Hepatocyte (in vitro differentiated cells): ENCODE measurements at regions not wholly inside any gene's neighbourhood (a gene's known extent, or its start where the extent isn't known, plus 50 kb on each side); places are given as distances from the start of the nearest gene placed in this dataset.

ENCODE experiments used
- EZH2 ChIP-seq: fragments of 200-600 bp; sonication (generic); IDR thresholded peaks from 2 replicates; pipeline ENCODE4 v1.6.1; 2016; ENCODE audit warnings: antibody characterized with exemption, mild to moderate bottlenecking, borderline replicate concordance
- EZH2phosphoT487 ChIP-seq: fragments of 200-600 bp; sonication (generic); IDR thresholded peaks from one replicate; pipeline ENCODE4 v1.6.1; 2018; ENCODE audit warnings: antibody characterized with exemption, mild to moderate bottlenecking, low read depth, moderate library complexity; ENCODE audit not compliant: unreplicated experiment, severe bottlenecking
- TF ChIP-seq, protein P1 (sequence below): fragments of 200-600 bp; sonication (generic); IDR thresholded peaks from 2 replicates; pipeline ENCODE4 v1.5.1; 2016; ENCODE audit warnings: antibody characterized with exemption, mild to moderate bottlenecking; ENCODE audit not compliant: poor library complexity

DNA sequence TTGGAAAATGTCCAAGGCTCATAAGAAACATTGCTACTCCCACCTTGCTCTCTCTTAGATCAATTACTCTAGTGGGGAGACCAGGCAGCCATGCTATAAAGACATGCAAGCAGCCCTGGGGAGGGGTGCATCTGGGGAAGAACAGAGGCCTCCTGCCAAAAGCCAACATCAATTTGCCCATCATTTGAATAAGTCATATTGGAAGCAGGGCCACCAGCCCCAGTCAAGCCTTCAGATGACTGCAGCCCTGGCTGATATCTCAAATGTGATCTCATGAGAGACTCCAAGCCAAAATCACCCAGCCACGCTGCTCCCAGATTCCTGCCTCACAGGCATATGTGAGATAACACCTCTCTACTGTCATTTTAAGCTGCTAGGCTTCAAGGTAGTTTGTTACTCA is 157.5 kb upstream of the PDE1C start:
- TF ChIP-seq, protein P1, sequence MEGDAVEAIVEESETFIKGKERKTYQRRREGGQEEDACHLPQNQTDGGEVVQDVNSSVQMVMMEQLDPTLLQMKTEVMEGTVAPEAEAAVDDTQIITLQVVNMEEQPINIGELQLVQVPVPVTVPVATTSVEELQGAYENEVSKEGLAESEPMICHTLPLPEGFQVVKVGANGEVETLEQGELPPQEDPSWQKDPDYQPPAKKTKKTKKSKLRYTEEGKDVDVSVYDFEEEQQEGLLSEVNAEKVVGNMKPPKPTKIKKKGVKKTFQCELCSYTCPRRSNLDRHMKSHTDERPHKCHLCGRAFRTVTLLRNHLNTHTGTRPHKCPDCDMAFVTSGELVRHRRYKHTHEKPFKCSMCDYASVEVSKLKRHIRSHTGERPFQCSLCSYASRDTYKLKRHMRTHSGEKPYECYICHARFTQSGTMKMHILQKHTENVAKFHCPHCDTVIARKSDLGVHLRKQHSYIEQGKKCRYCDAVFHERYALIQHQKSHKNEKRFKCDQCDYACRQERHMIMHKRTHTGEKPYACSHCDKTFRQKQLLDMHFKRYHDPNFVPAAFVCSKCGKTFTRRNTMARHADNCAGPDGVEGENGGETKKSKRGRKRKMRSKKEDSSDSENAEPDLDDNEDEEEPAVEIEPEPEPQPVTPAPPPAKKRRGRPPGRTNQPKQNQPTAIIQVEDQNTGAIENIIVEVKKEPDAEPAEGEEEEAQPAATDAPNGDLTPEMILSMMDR: no peak
- no peak for TF ChIP-seq EZH2phosphoT487
- TF ChIP-seq EZH2: no peak
